Retina (tissue), 1 donor: ENCODE measurements at regions not wholly inside any gene's neighbourhood (a gene's known extent, or its start where the extent isn't known, plus 50 kb on each side); places are given as distances from the start of the nearest gene placed in this dataset.
"Not testable (repeated sequence)": the region's sequence is repeated elsewhere in the genome, so short reads cannot be mapped to it uniquely, and the experiment has no call there.

Source experiments
- DNase-seq: peaks from one replicate; pipeline ENCODE4 v3.0.0-alpha.2; 2016

DNA sequence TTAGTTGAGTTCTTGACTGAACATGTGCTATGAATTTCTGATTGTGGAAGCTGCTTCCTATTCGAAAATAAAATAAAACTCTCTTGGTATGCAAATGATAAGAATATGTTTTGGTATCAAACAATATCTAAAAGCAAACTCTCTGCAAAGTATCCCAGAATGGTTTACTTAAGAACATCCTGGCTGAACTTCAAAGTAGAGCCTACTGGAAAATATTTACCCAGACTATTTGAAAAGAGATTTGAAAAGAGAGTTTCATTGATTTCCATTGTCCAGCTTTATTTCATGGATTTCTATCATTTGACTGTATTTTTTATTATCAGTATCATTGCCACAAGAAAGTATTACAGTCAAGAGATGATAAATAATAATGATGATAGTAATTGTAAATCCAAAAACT, 171.1 kb upstream of the SLC7A11 start:
- no peak for DNase-seq

DNA sequence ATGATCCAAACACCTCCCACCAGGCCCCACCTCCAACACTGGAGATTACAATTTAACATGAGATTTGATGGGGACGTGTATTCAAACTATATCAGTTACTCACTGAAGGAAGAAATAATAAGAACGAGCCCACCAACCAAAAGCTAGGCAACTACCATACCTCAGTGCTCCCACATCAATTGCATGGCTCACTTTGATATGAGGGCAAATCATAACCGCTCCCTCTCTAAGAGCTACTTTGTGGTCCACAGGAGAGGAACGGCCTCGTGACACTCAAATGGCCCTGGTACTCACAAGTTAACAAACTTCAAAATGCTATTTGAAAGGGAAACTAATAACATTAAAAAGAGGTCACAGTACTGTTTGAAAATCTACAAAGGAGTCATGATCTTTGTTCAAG, 170.7 kb upstream of the SLC7A11 start:
- DNase-seq: no peak

DNA sequence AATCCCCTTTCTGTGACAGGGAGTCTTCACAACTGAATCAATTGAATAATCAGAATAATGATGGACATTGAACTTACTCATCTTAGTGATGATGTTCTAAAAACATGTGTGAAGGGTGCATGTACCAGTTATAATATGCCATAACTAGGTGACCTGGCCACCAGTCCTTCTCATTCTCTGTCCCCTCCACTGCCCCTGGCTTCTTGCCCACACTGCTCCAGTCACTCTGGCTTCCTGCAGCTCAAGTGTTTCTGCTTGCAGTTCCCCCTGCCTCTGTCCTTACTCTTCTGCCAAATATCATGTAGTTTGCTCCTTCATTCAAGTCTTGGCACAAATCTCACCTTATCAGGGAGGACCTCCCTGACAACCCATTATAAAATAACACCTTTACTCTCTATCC, 168.1 kb upstream of the SLC7A11 start:
- no peak for DNase-seq

DNA sequence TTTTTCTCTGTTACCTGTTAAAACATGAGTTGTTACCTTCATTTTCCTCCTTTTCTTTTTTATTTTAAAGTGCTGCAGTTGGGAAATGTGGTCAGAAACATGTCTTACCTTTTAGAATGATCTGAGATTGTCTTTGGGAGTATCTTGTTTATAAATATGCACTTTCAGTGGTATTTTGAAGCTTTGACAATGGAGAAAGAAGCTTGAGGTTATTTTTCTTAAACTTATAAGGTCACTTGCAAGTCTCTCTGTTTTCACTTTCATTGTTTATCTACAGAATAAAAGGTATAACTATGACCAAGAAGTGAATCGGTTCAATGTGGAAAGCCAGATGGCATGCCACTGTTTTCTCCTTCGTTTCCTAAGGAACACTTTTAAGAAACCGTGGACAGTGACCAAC, 167.5 kb upstream of the SLC7A11 start:
- no peak for DNase-seq

DNA sequence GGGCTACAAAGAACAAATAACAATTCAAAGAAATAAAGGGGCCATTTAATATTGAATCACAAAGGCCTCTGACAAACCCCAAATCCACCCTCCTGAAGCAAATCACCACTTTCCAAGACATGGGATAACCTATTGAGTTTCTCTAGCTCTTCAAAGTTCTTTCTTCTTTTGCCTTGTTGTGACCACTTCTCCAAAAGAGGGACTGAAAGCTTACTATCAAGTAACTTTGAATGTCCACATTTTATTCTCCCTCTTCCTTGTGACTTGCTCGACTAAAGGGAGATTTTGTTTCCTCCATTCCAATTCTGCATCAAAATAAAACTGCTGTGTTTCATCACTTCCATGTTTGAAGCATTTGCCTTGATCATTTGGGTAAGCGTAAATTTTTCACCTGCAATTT, 166.6 kb upstream of the SLC7A11 start:
- DNase-seq: no peak

DNA sequence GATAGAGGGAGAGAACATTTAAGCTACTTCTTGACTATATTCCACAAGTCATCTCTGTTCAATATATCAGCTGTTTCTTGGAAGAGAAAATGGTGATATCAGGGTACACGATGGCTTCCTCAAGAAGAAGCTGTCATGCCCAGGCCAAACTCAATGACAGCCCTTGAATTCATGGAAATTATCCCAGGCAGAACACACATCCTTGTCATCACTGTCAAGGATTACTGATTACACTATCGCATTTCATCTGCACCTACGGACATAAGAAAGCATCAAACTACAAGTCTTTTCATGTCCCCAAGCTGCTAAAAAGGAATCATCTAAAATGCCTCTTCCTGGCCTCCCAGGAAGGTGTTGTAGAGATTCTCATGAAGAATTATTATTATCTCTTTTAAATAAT, 165.2 kb upstream of the SLC7A11 start:
- no peak for DNase-seq

DNA sequence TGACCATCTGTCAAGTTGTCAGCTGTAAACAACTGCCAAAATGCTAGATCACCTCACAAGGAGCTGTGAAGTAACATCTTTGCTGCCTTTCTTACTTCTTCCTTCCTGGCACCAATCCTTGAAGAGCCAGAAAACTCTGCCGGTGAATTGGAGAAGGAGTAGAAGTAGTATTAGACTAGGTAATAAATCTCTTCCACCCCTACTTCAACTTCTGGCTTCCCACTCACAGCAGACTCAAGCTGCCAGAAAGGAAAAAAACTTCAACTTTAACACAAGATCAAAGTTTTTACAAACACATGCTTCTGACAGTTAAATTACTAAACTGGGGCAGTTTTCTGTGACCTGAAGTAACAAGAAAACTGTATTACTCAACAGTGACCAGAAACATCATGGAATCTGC, 164.7 kb upstream of the SLC7A11 start:
- DNase-seq: no peak

DNA sequence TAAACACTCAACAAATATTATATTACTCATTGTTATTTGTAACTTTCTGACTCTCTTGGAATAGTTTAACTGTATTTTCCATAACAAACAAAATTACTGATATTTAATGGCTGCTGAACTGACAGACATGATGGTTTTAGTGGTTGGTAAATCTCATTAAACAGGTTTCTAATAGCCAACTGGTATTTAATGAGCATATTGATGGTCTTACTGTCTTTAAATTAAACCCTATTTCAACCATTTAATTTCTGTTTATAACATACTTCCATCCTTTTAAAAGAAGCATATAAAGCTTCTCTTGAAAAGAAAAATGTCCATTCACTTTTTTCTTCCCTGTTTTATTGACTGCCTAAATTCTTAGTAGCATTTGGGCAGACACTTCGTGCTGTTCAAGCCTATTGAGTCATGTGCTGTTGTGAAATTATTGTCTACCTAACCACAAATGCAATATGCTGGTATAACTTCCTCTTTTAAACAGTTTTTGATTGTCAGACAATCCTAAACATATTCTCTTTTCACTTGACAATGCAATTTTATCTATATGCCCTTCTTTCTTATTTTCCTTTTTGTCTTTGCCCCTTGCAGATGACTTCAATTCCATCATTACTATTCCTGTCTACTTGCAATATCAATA, 163.9 kb upstream of the SLC7A11 start:
- no peak for DNase-seq

DNA sequence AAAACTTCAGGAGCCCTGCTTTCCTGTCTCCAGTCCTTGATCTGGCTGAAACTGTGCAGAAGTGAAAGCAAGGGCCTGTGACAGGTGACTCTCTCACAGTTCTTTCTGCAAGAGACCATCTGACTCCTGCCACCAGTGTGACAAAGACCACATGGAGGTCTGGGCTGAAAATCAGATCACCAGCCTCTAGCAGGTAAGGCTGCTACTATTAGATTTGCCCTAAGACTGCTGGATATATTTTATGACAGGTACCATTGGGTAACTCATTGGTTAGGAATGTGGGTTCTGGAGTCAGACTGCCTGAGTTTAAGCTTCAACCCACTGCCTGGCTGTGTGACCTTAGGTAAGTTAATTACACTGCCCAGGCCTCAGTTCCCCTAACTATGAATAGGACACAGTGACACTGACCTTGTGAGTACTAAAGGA, 163.3 kb upstream of the SLC7A11 start:
- DNase-seq: no peak

DNA sequence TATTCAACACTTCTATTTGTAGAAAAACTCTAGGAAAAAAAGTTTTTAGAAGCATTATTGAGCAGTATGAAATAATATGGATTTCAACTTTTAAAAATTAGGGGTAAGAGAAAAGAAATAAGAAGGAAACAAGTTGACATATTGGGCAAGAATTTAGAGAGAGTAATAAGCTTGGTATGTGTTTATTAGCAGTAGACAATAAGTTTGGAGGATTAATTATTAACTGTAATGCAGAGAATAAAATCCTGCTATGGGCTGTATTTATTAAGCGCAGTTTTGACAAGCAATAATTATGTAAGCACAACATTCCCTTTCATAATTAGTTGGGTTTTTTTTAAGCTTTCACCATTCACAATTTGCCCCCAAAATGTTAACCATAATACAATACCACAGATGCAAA, 162.7 kb upstream of the SLC7A11 start:
- no peak for DNase-seq

DNA sequence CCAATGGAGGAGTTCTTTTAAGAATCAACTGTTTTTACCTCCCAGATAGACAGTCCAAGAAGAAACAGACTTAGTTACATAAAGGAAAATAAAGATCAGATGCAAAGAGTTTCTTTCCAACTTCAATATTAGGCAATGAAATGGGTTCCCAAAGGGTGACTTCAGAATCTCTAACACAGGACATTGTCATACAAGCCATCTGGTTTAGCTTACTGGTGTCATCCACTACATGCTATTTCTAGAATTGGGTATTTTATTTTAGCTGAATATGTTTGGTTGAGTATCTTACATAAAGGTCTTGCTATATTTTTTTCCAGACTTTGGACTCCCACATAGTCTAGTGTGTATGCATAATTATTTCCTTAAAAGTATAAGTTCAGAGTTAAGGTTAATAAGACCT, 162.1 kb upstream of the SLC7A11 start:
- DNase-seq: no peak

DNA sequence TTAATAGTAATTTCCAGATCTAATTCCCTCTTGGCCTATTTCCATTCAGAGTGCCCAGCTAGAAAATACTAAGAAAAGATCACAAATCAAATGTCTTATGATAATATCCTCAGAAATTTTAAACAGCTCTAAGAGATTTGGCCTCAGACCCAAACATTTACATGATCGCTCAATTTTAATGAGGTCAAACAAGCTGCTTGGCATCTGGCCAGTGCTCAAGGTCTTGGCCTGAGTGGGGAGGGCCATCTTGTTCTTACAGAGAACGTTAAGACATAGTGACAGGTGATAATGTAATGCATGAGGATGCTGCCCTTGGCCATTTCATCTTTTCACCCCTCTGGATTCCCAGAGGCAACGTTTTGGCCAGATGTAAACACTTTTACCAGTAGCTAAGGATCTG, 159.2 kb upstream of the SLC7A11 start:
- DNase-seq: peak; percentile 68

DNA sequence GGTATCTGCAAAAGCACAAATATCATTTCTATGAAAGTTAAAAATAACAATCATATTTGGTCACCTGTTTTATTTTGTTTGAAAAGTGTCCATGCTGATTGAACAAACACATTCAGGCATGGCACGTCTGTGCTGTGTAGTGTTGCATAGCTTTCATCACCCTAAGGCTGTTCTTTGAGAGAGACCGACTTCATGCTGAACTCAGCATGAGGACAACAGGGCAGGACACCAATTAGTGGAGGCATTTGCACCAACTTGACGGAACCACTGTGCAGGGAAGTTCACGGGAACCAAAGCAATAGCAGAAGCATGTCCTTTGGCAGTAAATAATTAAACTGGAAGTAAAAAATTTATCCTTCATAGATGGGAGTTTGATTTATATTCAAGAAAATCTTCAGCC, 158.4 kb upstream of the SLC7A11 start:
- DNase-seq: peak; percentile 42

DNA sequence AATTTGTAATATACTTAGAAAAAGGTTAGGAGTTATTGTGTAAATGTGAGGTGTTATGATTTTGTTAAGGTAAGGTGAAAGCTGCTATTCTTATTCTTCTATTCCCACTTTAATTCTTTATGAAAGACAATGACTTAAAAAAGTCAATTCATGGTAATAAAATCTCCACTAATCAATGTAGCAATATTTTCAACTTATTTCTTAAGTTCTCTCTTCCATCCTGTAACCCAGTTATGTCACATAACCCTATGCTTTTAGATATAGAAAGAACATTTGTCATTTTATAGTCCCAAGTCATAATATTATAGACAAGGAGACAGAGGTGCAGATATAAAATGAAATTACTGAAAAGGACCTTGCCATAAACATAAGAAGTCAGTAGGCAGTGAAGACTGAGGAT, 157.9 kb upstream of the SLC7A11 start:
- no peak for DNase-seq

DNA sequence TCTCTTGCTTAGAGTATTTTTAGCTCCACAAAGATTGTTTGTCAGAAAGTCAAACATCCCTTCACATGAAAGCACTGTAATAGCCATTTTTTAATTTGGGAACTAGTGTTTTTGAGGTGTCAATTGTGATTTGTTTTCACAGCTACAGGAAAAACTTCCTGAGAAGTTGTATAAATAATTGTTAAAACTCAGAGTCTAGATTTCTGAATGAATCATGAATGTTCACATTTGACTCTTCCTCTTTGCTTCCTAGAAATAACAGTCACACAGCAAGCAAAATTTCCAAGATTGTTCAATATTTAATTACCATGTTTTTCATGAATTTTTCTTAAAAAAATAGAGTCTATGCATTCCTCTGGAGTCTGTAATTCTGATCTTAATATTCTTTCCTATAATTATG, 156.9 kb upstream of the SLC7A11 start:
- DNase-seq: no peak

DNA sequence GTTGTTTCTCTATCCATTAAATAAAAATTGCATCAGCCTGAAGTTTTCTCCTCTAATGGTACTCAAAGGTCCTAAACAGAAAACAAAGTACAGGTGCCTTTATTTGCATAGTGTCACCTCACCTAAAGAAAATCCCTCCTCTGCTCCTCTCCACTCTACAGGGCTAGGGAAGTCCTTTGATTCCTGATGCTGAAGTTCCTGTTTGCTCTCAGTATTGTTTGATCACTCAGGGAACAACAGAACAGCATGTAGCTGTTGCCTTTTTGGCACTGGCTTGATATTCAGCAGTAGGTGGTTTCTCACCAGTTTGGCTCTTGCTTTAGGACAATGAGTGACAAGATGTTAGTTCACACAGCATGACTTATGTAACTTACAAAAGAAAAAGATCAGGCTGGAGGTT, 156.2 kb upstream of the SLC7A11 start:
- DNase-seq: no peak

DNA sequence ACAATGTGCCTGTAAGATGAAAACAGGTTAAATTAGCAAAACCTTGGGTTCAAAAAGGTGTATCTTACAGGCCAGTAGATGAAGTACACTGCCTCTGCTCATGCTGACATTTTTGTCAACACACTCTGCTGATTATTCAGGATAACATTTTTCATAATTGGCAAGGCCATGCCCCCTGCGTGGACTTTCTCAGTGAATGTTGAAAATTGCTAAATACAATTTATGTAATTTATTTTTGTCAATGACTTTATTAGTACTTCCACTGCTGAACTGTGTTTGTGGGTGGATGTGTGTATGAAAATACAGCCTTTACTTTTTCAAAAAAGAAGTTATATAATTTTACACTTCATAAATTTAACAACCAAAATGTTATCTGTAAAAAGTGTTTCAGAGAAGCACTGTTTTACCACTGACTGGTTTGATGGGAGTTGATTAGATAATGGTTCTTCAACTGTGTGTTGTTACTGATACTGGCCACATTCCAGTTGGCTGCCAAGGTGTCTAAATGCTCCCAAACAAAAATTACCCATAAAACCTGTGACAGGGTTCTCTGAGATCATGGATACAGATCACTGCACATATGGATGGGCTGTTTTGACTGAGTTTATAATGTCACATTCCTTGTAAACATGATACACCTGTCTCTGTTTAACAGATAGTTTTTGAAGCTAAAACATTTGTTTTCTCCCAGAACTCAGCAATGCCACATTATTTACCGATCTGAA, 151.9 kb upstream of the SLC7A11 start:
- no peak for DNase-seq

DNA sequence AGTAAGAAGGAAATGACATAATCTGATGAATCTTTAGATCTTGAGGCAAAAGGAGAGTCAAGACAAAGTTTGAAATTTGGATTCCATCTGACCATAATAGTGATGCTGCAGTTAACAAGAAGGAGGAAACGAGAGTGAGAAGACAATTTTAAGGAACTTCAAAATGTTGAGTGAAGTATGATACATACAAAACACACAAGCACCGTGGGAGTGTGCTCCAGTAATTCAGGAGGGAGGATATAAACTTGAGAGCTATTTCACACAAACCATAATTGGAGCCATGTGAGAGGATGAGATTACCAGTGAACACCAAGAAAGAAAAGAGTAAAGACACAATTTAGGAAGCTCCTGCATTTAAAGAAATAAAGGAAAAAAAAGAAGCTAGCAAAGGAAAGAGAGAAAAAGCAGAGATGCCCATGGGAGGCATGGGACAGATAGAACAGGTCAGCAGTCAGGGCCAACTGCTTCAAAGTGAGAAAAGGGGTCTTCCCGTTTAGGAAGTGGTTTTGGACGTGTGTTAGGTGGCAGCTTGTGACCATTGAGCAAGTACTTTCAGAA, 150.7 kb upstream of the SLC7A11 start:
- no peak for DNase-seq

DNA sequence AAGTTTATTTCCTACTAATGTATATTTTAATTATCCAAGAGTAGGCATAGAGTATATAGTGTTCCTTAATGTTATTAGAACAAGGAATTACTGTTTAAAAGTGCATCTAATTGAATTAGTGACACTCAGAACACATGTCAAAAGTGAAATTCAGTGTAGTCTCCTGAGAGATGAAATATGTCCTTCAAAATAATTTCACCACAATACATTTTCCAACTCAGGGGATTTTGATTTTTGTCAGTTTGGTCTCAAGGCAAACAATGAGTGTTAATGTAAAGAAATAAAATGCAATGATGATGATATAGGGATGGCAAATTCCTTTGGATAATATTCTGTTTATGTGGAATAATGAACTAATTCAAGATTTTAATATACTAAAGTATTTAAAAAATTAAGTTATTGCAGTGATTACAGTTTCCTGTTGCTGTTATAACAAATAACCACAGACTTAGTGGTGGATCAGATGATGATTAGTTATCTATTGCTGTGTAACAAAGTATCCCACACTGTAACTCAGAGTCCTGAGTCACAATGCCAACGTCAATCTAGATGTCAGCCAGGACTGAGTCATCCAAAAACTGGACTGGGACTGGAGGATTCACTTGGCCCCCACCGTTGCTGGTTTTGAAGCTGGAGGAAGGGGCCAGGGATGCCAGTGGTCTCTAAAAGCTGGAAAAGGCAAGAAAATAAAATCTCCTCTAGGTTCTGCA, 148.0 kb upstream of the SLC7A11 start:
- no peak for DNase-seq

DNA sequence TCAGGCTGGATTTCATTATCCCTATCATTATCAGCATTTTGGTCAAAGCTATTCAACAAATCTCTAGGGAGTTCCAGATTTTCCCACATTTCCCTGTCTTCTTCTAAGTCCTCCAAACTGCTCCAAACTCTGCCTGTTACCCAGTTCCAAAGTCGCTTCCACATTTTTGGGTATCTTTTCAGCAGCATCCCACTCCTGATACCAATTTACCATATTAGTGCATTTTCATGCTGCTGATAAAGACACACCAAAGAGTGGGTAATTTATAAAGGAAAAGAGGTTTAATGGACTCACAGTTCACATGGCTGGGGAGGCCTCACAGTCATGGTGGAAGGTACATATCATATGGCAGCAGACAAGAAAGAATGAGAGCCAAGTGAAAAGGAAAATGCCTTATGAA, 132.8 kb upstream of the SLC7A11 start:
- no peak for DNase-seq

DNA sequence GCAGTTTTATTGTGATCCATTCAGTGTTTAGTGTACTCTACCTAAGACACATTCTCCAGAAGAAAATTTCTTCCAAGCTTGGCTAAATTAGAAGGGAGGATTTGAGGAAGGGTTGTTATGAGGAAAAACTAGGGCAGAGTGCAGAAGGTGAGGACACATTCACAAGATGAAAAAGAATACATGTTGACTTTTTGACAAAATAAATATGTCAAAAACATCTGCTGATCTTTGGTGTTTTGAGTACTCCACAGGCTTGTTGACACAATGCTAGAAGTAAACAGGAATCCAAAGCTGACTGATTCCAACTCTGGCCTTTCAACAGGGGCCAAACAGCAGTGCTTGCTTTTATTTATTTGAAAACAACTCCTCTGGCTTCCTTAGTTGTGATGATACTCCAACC, 125.8 kb upstream of the SLC7A11 start:
- no peak for DNase-seq

DNA sequence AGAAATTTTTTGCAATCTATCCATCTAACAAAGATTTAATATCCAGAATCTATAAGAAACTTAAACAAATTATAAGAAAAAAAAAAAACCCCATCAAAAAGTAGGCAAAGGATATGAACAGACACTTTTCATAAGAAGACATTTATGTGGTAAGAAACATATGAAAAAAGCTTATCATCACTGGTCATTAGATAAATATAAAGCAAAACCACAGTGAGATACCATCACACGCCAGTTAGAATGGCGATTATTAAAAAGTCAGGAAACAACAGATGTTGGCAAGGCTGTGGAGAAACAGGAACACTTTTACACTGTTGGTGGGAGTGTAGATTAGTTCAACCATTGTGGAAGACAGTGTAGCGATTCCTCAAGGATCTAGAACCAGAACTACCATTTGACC, 110.3 kb upstream of the SLC7A11 start:
- not testable (repeated sequence) for DNase-seq

DNA sequence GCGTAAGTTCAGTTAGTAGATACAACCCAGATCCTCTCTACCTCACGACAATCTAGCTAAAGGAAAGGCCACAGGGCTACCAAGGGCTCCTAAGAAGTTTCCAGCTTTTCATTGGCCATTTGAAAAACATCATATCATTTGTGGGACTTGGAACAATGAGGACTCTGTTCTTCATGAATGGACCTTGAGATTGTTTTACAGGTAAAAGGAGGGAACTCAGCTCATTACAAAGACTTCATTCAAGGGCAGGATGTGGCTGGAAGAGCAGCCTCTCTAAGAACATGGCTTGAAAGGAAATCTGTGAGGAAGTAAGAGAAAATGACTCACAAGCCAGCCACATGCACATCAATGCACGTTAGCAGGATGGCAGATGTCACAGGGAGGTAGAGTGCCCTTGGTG, 105.9 kb upstream of the SLC7A11 start:
- DNase-seq: no peak

DNA sequence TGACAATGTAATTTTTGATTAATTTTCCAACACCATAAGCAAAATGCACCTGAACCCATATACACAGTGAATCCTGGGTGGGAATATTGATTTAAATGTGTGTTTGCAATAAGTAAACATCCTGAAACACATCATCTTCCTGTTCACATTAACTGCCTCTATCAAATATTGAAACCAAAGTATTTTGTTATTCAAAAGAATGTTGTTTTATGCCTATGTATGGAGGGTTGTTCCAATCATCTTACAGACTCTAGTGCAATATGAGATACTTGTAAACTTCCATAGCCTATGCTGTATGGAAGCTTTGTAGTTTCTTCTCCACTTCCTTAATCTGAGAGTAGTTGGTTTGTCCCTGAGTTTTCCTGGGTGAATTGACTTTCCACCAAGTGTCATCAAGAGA, 105.4 kb upstream of the SLC7A11 start:
- no peak for DNase-seq
